SIG-M5 (cell line): ENCODE measurements at regions not wholly inside any gene's neighbourhood (a gene's known extent, or its start where the extent isn't known, plus 50 kb on each side); places are given as distances from the start of the nearest gene placed in this dataset.

Experiments used
- DNase-seq: peaks from one replicate; lab custom pipeline; 2025; lab: John Stamatoyannopoulos, UW

- DNase-seq = no peak
These were observed 111.6 kb downstream of the BTC start for GRCh38 chr4:74682567-74683359.

- DNase-seq = no peak
These were observed 101.4 kb downstream of the BTC start for GRCh38 chr4:74692972-74693371.
